Hepatocyte (in vitro differentiated cells): ENCODE measurements at regions not wholly inside any gene's neighbourhood (a gene's known extent, or its start where the extent isn't known, plus 50 kb on each side); places are given as distances from the start of the nearest gene placed in this dataset.

Experiments
- DNase-seq: peaks from one replicate; pipeline ENCODE4 v3.0.0-alpha.2; 2016; ENCODE audit warnings: low spot score
- H2AFZ ChIP-seq: fragments of 200-600 bp; sonication (generic); 2 replicates; pipeline ENCODE4 v1.6.0; 2016; ENCODE audit warnings: antibody characterized with exemption, mild to moderate bottlenecking
- H3K27ac ChIP-seq: fragments of 200-600 bp; sonication (generic); 2 replicates; pipeline ENCODE4 v1.5.1; 2016; ENCODE audit warnings: mild to moderate bottlenecking
- H3K27me3 ChIP-seq: fragments of 200-600 bp; sonication (generic); 2 replicates; pipeline ENCODE4 v1.6.1; 2016
- H3K36me3 ChIP-seq: fragments of 200-600 bp; sonication (generic); replicated peaks from 2 replicates; pipeline ENCODE4 v1.5.1; 2016; ENCODE audit warnings: low read depth; ENCODE audit not compliant: insufficient read depth
- H3K4me1 ChIP-seq: fragments of 200-600 bp; sonication (generic); 2 replicates; pipeline ENCODE4 v1.5.1; 2016; ENCODE audit warnings: mild to moderate bottlenecking, moderate library complexity; ENCODE audit not compliant: insufficient read depth
- H3K4me2 ChIP-seq: fragments of 200-600 bp; sonication (generic); 2 replicates; pipeline ENCODE4 v1.6.0; 2016
- H3K4me3 ChIP-seq: fragments of 200-600 bp; sonication (generic); 2 replicates; pipeline ENCODE4 v1.5.1; 2016; ENCODE audit warnings: mild to moderate bottlenecking
- H3K79me2 ChIP-seq: fragments of 200-600 bp; sonication (generic); 2 replicates; pipeline ENCODE4 v1.6.0; 2017; ENCODE audit warnings: mild to moderate bottlenecking
- H3K9me2 ChIP-seq: fragments of 200-600 bp; sonication (generic); replicated peaks from 2 replicates; pipeline ENCODE4 v1.6.0; 2017; ENCODE audit warnings: mild to moderate bottlenecking; ENCODE audit not compliant: insufficient read depth
- H3K9me3 ChIP-seq: fragments of 200-600 bp; sonication (generic); 2 replicates; pipeline ENCODE4 v1.5.1; 2016; ENCODE audit warnings: low read depth, mild to moderate bottlenecking
- H4K20me1 ChIP-seq: fragments of 200-600 bp; sonication (generic); 2 replicates; pipeline ENCODE4 v1.6.0; 2016; ENCODE audit warnings: mild to moderate bottlenecking; ENCODE audit not compliant: insufficient read depth, poor library complexity, severe bottlenecking
- EZH2 ChIP-seq: fragments of 200-600 bp; sonication (generic); IDR thresholded peaks from 2 replicates; pipeline ENCODE4 v1.6.1; 2016; ENCODE audit warnings: antibody characterized with exemption, mild to moderate bottlenecking, borderline replicate concordance
- EZH2phosphoT487 ChIP-seq: fragments of 200-600 bp; sonication (generic); IDR thresholded peaks from one replicate; pipeline ENCODE4 v1.6.1; 2018; ENCODE audit warnings: antibody characterized with exemption, mild to moderate bottlenecking, low read depth, moderate library complexity; ENCODE audit not compliant: unreplicated experiment, severe bottlenecking
- WGBS: methylation state at CpG from one replicate; pipeline ENCODE4 v1.1.6; 2016; ENCODE audit warnings: low lambda C conversion rate; ENCODE audit errors: missing lambda C conversion rate; 5-methylcytosine and 5-hydroxymethylcytosine counted together
- TF ChIP-seq, protein P1 (sequence below): fragments of 200-600 bp; sonication (generic); IDR thresholded peaks from 2 replicates; pipeline ENCODE4 v1.5.1; 2016; ENCODE audit warnings: antibody characterized with exemption, mild to moderate bottlenecking; ENCODE audit not compliant: poor library complexity

GRCh38 chr12:107894589-107894988, 120.1 kb downstream of the ASCL4 start:
- no peaks in the 10 kb centered on the region for H4K20me1 ChIP-seq
- H3K4me1 ChIP-seq = no peaks in the 10 kb centered on the region
- no peak for DNase-seq
- no peak overlapping the region for H3K27ac ChIP-seq
- H3K4me2 ChIP-seq = no peak overlapping the region
- WGBS = 66% methylated on average over 3 of the region's 3 CpGs
- H3K79me2 ChIP-seq = no peaks in the 10 kb centered on the region
- peaks cover 3% of the 10 kb centered on the region for H3K27me3 ChIP-seq
- no peak overlapping the region for H3K4me3 ChIP-seq
- no peak overlapping the region for H2AFZ ChIP-seq
- H3K9me2 ChIP-seq = no peaks in the 10 kb centered on the region
- TF ChIP-seq EZH2phosphoT487 = no peak
- H3K9me3 ChIP-seq = no peaks in the 10 kb centered on the region
- no peaks in the 10 kb centered on the region for H3K36me3 ChIP-seq

GRCh38 chr12:107895966-107896365, 121.5 kb downstream of the ASCL4 start:
- peaks cover 3% of the 10 kb centered on the region for H3K27me3 ChIP-seq
- H3K36me3 ChIP-seq = no peaks in the 10 kb centered on the region
- H3K4me3 ChIP-seq = no peak overlapping the region
- H3K9me3 ChIP-seq = no peaks in the 10 kb centered on the region
- no peak for DNase-seq
- no peak overlapping the region for H2AFZ ChIP-seq
- no peaks in the 10 kb centered on the region for H3K79me2 ChIP-seq
- H3K4me2 ChIP-seq = no peak overlapping the region
- H3K27ac ChIP-seq = no peak overlapping the region
- no peaks in the 10 kb centered on the region for H3K9me2 ChIP-seq
- H3K4me1 ChIP-seq = no peaks in the 10 kb centered on the region
- H4K20me1 ChIP-seq = no peaks in the 10 kb centered on the region
- TF ChIP-seq EZH2 (no peak), EZH2phosphoT487 (no peak)
- TF ChIP-seq, protein P1, sequence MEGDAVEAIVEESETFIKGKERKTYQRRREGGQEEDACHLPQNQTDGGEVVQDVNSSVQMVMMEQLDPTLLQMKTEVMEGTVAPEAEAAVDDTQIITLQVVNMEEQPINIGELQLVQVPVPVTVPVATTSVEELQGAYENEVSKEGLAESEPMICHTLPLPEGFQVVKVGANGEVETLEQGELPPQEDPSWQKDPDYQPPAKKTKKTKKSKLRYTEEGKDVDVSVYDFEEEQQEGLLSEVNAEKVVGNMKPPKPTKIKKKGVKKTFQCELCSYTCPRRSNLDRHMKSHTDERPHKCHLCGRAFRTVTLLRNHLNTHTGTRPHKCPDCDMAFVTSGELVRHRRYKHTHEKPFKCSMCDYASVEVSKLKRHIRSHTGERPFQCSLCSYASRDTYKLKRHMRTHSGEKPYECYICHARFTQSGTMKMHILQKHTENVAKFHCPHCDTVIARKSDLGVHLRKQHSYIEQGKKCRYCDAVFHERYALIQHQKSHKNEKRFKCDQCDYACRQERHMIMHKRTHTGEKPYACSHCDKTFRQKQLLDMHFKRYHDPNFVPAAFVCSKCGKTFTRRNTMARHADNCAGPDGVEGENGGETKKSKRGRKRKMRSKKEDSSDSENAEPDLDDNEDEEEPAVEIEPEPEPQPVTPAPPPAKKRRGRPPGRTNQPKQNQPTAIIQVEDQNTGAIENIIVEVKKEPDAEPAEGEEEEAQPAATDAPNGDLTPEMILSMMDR = no peak

DNA sequence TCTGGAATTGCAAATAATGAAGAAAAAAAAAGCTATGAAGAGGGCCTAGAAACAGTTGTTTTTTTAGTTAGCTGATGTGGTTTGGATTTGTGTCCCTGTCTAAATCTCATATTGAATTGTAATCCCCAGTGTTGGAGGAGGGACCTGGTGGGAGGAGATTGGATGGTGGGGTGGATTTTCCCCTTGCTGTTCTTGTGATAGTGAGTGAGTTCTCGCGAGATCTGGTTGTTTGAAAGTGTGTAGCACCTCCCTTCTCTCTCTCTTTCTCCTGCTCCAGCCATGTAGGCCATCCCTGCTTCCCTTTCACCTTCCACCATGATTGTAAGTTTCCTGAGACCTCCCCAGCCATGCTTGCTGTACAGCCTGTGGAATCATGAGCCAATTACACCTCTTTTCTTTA, 126.1 kb downstream of the ASCL4 start:
- Histone ChIP-seq H3K4me1 (peaks cover 3% of the 10 kb centered on the region), H3K4me3 (no peak overlapping the region), H3K4me2 (no peak overlapping the region), H3K9me3 (no peaks in the 10 kb centered on the region), H2AFZ (no peak overlapping the region), H3K9me2 (no peaks in the 10 kb centered on the region), H3K79me2 (no peaks in the 10 kb centered on the region), H3K27me3 (peaks cover 42% of the 10 kb centered on the region), H3K27ac (no peak overlapping the region), H3K36me3 (no peaks in the 10 kb centered on the region), H4K20me1 (no peaks in the 10 kb centered on the region)
- no peak for DNase-seq
- 66% methylated on average over 2 of the region's 2 CpGs for WGBS
- TF ChIP-seq EZH2phosphoT487 (no peak), EZH2 (no peak)
- TF ChIP-seq, protein P1 = no peak

DNA sequence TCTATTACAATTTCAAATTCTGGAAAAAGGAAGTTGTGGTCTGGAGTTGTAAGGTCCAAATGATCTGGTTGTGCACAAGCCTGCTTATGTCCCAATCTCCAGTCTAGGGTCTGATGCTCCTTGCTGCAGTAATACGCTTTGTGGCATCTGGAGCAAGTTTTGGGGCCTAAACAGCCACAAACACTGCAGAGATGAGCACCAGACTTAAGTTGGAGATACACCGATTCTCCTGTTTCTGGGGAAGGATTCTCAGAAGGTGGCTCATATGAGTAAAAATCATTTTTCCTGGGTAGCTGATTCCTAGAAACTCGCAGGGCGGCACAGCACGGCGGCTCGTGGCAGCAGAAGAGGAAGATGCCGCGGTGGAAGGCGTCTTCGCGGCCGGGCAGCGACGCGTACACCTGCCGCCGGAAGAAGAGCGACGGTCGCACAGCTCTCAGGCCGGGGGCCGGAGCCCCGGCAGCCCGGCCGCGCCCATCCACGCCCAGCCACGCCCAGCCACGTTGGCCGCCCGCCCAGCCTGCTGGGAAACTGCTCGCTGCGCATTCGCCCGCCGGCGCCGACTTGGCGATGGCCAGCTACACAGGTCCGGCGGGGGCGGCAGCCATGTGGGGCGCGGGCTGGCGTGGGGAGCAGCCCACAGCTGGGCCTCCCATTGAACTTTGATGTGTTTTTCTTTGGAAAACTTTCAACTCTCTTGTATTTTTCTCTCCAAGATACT, 129.0 kb downstream of the ASCL4 start:
- no peak overlapping the region for H3K4me3 ChIP-seq
- H3K36me3 ChIP-seq = no peaks in the 10 kb centered on the region
- 6% methylated on average over 42 of the region's 46 CpGs for WGBS
- H3K79me2 ChIP-seq = no peaks in the 10 kb centered on the region
- no peaks in the 10 kb centered on the region for H3K9me3 ChIP-seq
- H3K4me1 ChIP-seq = peaks cover 3% of the 10 kb centered on the region
- peak; percentile 82 for DNase-seq
- H3K4me2 ChIP-seq = peak overlapping the region; percentile 92
- H3K27me3 ChIP-seq = peaks cover 70% of the 10 kb centered on the region
- no peaks in the 10 kb centered on the region for H4K20me1 ChIP-seq
- H3K27ac ChIP-seq = no peak overlapping the region
- no peaks in the 10 kb centered on the region for H3K9me2 ChIP-seq
- TF ChIP-seq EZH2 = peak; percentile 24
- TF ChIP-seq EZH2phosphoT487 = no peak
- H2AFZ ChIP-seq = peak overlapping the region; percentile 66
